Fibroblast of lung (primary cell): ENCODE measurements at regions not wholly inside any gene's neighbourhood (a gene's known extent, or its start where the extent isn't known, plus 50 kb on each side); places are given as distances from the start of the nearest gene placed in this dataset.

Experiments
- DNase-seq, 2 donors: peaks; one replicate each; pipeline versions ENCODE4 v3.0.0 to v3.0.0-alpha.2; 2010; ENCODE audit warnings: low read depth in 2 of 2
- H2AFZ ChIP-seq: 2 replicates; pipeline ENCODE4 v1.5.1; 2012; ENCODE audit warnings: low read length, control low read depth, inconsistent platforms
- H3K27ac ChIP-seq: 2 replicates; pipeline ENCODE4 v1.5.1; 2011; ENCODE audit warnings: low read length, control low read depth; ENCODE audit not compliant: insufficient read depth
- H3K27me3 ChIP-seq: 2 replicates; pipeline ENCODE4 v1.5.1; 2011; ENCODE audit warnings: mild to moderate bottlenecking, low read length; ENCODE audit not compliant: control insufficient read depth, insufficient read depth
- H3K36me3 ChIP-seq: 2 replicates; pipeline ENCODE4 v1.5.1; 2011; ENCODE audit warnings: low read length; ENCODE audit not compliant: control insufficient read depth, insufficient read depth
- H3K4me1 ChIP-seq: 2 replicates; pipeline ENCODE4 v1.5.1; 2011; ENCODE audit warnings: low read length; ENCODE audit not compliant: control insufficient read depth, insufficient read depth; ENCODE audit errors: extremely low read depth
- H3K4me2 ChIP-seq: 2 replicates; pipeline ENCODE4 v1.5.1; 2011; ENCODE audit warnings: low read length, control low read depth; ENCODE audit not compliant: insufficient read depth; ENCODE audit errors: extremely low read depth
- H3K4me3 ChIP-seq, 4 experiments: fragments of 200-600 bp in 1 of 4; sonication (generic) in 1 of 4; replicated peaks in 1 of 4; 2 replicates each; pipeline ENCODE4 v1.5.1; 2011 to 2016; ENCODE audit warnings: low read length in 4 of 4, low read depth in 3 of 4, mild to moderate bottlenecking in 3 of 4, control low read depth in 2 of 4, inconsistent platforms in 1 of 4, mixed read lengths in 1 of 4; ENCODE audit not compliant: insufficient read depth in 1 of 4; ENCODE audit errors: control extremely low read depth in 1 of 4
- H3K79me2 ChIP-seq: 2 replicates; pipeline ENCODE4 v1.5.1; 2012; ENCODE audit warnings: mild to moderate bottlenecking, low read length, inconsistent platforms; ENCODE audit not compliant: control insufficient read depth, insufficient read depth
- H3K9ac ChIP-seq: 2 replicates; pipeline ENCODE4 v1.5.1; 2011; ENCODE audit warnings: mild to moderate bottlenecking, low read length, control low read depth; ENCODE audit not compliant: insufficient read depth
- H3K9me3 ChIP-seq: 2 replicates; pipeline ENCODE4 v1.5.1; 2012; ENCODE audit warnings: low read depth, low read length; ENCODE audit not compliant: control insufficient read depth, insufficient read depth
- H4K20me1 ChIP-seq: 2 replicates; pipeline ENCODE4 v1.5.1; 2011; ENCODE audit warnings: low read length; ENCODE audit not compliant: control insufficient read depth, insufficient read depth; ENCODE audit errors: extremely low read depth
- CTCF ChIP-seq, 2 donors: IDR thresholded peaks in 1 of 2; conservative IDR thresholded peaks in 1 of 2; 1 replicate in 1 of 2; 2 replicates in 1 of 2; pipeline ENCODE4 v1.5.1; 2011 to 2012; ENCODE audit warnings: low read length in 2 of 2, control low read depth in 1 of 2, inconsistent platforms in 1 of 2, low read depth in 1 of 2, mild to moderate bottlenecking in 1 of 2
- EZH2 ChIP-seq: IDR thresholded peaks from 2 replicates; pipeline ENCODE4 v1.5.1; 2012; ENCODE audit warnings: low read length, control low read depth, mild to moderate bottlenecking; ENCODE audit errors: missing control alignments

- no peaks in the 10 kb centered on the region for H3K79me2 ChIP-seq
- no peak overlapping the region for H3K4me3 ChIP-seq
- H3K27me3 ChIP-seq: no peaks in the 10 kb centered on the region
- no peak overlapping the region for H3K27ac ChIP-seq
- H3K9me3 ChIP-seq: no peaks in the 10 kb centered on the region
- peak in 1 of 2 donors; percentile 62 for DNase-seq
- H3K4me1 ChIP-seq: no peaks in the 10 kb centered on the region
- H2AFZ ChIP-seq: no peak overlapping the region
- TF ChIP-seq CTCF (conservative IDR thresholded peaks at IDR 0.05 in 1 of 2, IDR thresholded peaks at IDR 0.05 in 1 of 2; ENCODE audit: low read depth in 1 of 2, low read length in 2 of 2) (no peak), EZH2 (no peak)
- no peaks in the 10 kb centered on the region for H3K36me3 ChIP-seq
- no peak overlapping the region for H3K4me2 ChIP-seq
- H4K20me1 ChIP-seq: no peaks in the 10 kb centered on the region
- no peak overlapping the region for H3K9ac ChIP-seq
These were observed 109.1 kb upstream of the CRIM1 start for GRCh38 chr2:36246320-36246990.

- Histone ChIP-seq H3K27me3 (no peaks in the 10 kb centered on the region), H2AFZ (no peak overlapping the region), H3K79me2 (no peaks in the 10 kb centered on the region), H3K4me2 (no peak overlapping the region), H4K20me1 (no peaks in the 10 kb centered on the region), H3K4me1 (no peaks in the 10 kb centered on the region), H3K4me3 (no peak overlapping the region), H3K27ac (no peak overlapping the region), H3K9me3 (no peaks in the 10 kb centered on the region), H3K9ac (no peak overlapping the region), H3K36me3 (no peaks in the 10 kb centered on the region)
- DNase-seq: peak in 1 of 2 donors; percentile 3
- TF ChIP-seq CTCF (conservative IDR thresholded peaks at IDR 0.05 in 1 of 2, IDR thresholded peaks at IDR 0.05 in 1 of 2; ENCODE audit: low read depth in 1 of 2, low read length in 2 of 2) (no peak), EZH2 (no peak)
These were observed 109.9 kb upstream of the CRIM1 start for GRCh38 chr2:36245651-36246050.

GRCh38 chr2:36238106-36238505 is 117.5 kb upstream of the CRIM1 start:
- no peak for TF ChIP-seq EZH2
- TF ChIP-seq CTCF (conservative IDR thresholded peaks at IDR 0.05 in 1 of 2, IDR thresholded peaks at IDR 0.05 in 1 of 2; ENCODE audit: low read depth in 1 of 2, low read length in 2 of 2): no peak
- no peaks in the 10 kb centered on the region for H3K36me3 ChIP-seq

More at GRCh38 chr2:36238106-36238505, 117.5 kb upstream of the CRIM1 start:
- H3K27ac ChIP-seq: no peak overlapping the region
- DNase-seq: no peak
- no peaks in the 10 kb centered on the region for H3K27me3 ChIP-seq
- H3K79me2 ChIP-seq: no peaks in the 10 kb centered on the region
- no peaks in the 10 kb centered on the region for H4K20me1 ChIP-seq
- H3K4me1 ChIP-seq: no peaks in the 10 kb centered on the region
- no peak overlapping the region for H3K4me2 ChIP-seq
- H3K4me3 ChIP-seq: no peak overlapping the region
- H2AFZ ChIP-seq: no peak overlapping the region
- H3K9ac ChIP-seq: no peak overlapping the region
- H3K9me3 ChIP-seq: no peaks in the 10 kb centered on the region
